SJSA1 (cell line): ENCODE measurements at regions not wholly inside any gene's neighbourhood (a gene's known extent, or its start where the extent isn't known, plus 50 kb on each side); places are given as distances from the start of the nearest gene placed in this dataset.

Experiments
- DNase-seq, 2 experiments: peaks; one replicate each; pipeline ENCODE4 v3.0.0-alpha.2; 2015 to 2020; ENCODE audit warnings: low spot score in 2 of 2, low read depth in 1 of 2
- H3K27ac ChIP-seq: fragments of 250-450 bp; sonication (Bioruptor Pico); 2 replicates; pipeline ENCODE4 v1.5.1; 2020; ENCODE audit warnings: mild to moderate bottlenecking, moderate library complexity
- H3K27me3 ChIP-seq: fragments of 250-450 bp; sonication (Bioruptor Pico); replicated peaks from 2 replicates; pipeline ENCODE4 v1.5.1; 2020; ENCODE audit warnings: mild to moderate bottlenecking, moderate library complexity
- H3K36me3 ChIP-seq: fragments of 250-450 bp; sonication (Bioruptor Pico); 2 replicates; pipeline ENCODE4 v1.5.1; 2020; ENCODE audit warnings: mild to moderate bottlenecking
- H3K4me1 ChIP-seq: fragments of 250-450 bp; sonication (Bioruptor Pico); replicated peaks from 2 replicates; pipeline ENCODE4 v1.6.1; 2021; ENCODE audit warnings: mild to moderate bottlenecking
- H3K4me3 ChIP-seq: fragments of 250-450 bp; sonication (Bioruptor Pico); 2 replicates; pipeline ENCODE4 v1.5.1; 2020; ENCODE audit warnings: mild to moderate bottlenecking
- H3K9me3 ChIP-seq: fragments of 250-450 bp; sonication (Bioruptor Pico); replicated peaks from 2 replicates; pipeline ENCODE4 v1.5.1; 2020; ENCODE audit warnings: mild to moderate bottlenecking

DNA sequence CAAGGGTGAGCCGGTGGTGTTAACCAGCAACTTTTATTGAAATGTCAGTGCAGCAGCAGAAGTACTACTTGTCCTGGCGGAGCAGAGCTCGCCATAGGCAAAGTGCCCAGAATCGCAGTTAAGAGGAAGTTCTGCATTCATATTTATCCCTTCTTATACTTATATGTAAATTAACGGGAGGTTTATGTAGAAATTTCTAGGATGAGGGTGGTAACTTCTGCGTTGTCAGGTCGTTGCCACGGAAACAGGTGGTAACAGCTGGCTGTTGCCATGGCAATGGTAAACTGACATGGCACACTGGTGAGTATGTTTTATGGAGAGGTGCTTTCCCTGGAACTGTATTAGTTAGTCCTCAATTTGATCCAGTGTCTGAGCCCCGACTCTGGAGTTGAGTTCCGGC, 2494.9 kb upstream of the PCDH20 start:
- Histone ChIP-seq H3K27ac (no peak overlapping the region), H3K27me3 (no peaks in the 10 kb centered on the region), H3K4me1 (no peaks in the 10 kb centered on the region), H3K4me3 (no peak overlapping the region), H3K9me3 (no peaks in the 10 kb centered on the region), H3K36me3 (no peaks in the 10 kb centered on the region)
- no peak for DNase-seq

- Histone ChIP-seq H3K36me3 (no peaks in the 10 kb centered on the region), H3K27me3 (no peaks in the 10 kb centered on the region), H3K27ac (no peak overlapping the region), H3K9me3 (no peaks in the 10 kb centered on the region), H3K4me3 (no peak overlapping the region), H3K4me1 (no peaks in the 10 kb centered on the region)
- no peak for DNase-seq
These were observed 2494.2 kb upstream of the PCDH20 start for GRCh38 chr13:63909726-63910375.

GRCh38 chr13:63902141-63902540, 2486.5 kb upstream of the PCDH20 start:
- DNase-seq, result no peak
- Histone ChIP-seq H3K27me3 (no peaks in the 10 kb centered on the region), H3K9me3 (0 out of 2 replicates have a peak, but pooled peaks cover 2% of the 10 kb centered on the region), H3K36me3 (no peaks in the 10 kb centered on the region), H3K4me3 (no peak overlapping the region), H3K27ac (no peak overlapping the region), H3K4me1 (no peaks in the 10 kb centered on the region)

DNA sequence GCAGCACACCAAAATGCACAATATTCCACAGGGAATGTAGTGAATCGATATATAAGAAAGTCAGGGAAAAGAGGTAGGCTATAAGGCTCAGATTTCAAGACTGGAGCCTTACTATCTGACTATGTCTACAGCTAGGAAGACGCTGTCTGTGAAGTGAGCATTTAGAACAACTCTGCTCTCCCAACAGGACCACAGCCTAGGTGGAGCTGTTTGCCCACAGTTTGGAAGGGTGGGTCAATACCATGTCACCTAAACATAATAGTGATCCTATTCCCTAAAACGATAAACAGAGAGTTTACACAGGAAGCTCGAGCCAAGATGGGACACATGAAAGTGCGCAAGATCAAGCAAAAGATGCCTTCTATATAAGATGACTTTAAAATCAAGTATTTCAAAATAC, 2486.0 kb upstream of the PCDH20 start:
- DNase-seq, result no peak
- Histone ChIP-seq H3K4me1 (no peaks in the 10 kb centered on the region), H3K36me3 (no peaks in the 10 kb centered on the region), H3K9me3 (0 out of 2 replicates have a peak, but pooled peaks cover 2% of the 10 kb centered on the region), H3K27me3 (no peaks in the 10 kb centered on the region), H3K4me3 (no peak overlapping the region), H3K27ac (no peak overlapping the region)

GRCh38 chr13:63900406-63900805, 2484.8 kb upstream of the PCDH20 start:
- Histone ChIP-seq H3K27ac (no peak overlapping the region), H3K9me3 (0 out of 2 replicates have a peak, but pooled peaks cover 2% of the 10 kb centered on the region), H3K36me3 (no peaks in the 10 kb centered on the region), H3K4me3 (no peak overlapping the region), H3K4me1 (no peaks in the 10 kb centered on the region), H3K27me3 (no peaks in the 10 kb centered on the region)
- no peak for DNase-seq

DNA sequence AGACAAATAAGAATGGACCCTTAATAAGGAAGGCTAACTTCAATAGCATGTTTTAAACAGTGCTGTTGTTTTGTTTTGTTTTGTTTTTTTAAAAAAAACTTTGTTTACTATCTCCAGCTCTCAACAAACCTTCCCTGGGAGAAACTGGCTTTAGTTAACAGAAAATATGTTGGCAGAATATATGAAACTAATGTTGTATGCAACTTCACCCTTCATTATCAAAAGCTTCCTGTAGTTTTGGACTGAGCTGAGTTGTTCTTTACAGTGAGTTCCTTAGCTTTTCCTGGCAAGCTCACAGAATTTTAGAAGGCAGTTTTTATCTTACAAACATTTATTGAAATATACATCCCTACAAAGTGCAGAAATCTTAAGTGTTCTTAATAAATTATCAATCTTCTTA, 2480.7 kb upstream of the PCDH20 start:
- Histone ChIP-seq H3K27me3 (no peaks in the 10 kb centered on the region), H3K27ac (no peak overlapping the region), H3K4me1 (no peaks in the 10 kb centered on the region), H3K9me3 (no peaks in the 10 kb centered on the region), H3K36me3 (no peaks in the 10 kb centered on the region), H3K4me3 (no peak overlapping the region)
- DNase-seq, result no peak

DNA sequence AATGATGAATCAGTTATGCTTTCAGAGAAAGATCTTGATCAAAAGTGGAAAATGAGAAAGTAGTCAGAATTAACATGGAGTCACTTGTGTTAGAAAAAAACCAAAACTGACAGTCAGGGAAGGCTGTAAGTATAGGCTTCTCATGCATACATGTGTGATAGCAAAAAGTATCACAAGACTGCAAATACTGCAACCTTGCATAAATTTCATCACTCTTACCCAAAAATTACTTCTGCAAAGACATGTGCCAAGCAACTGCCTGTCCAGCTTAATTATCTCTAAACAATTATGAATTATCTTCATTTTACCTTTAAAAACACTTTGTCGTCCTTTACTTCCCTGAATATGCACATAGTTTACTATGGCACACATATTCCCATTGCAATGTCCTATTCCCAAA, 2466.4 kb upstream of the PCDH20 start:
- Histone ChIP-seq H3K4me3 (no peak overlapping the region), H3K4me1 (no peaks in the 10 kb centered on the region), H3K36me3 (no peaks in the 10 kb centered on the region), H3K9me3 (no peaks in the 10 kb centered on the region), H3K27me3 (no peaks in the 10 kb centered on the region), H3K27ac (no peak overlapping the region)
- DNase-seq, result no peak

GRCh38 chr13:63880705-63881104, 2465.1 kb upstream of the PCDH20 start:
- Histone ChIP-seq H3K4me3 (no peak overlapping the region), H3K9me3 (no peaks in the 10 kb centered on the region), H3K27me3 (no peaks in the 10 kb centered on the region), H3K4me1 (no peaks in the 10 kb centered on the region), H3K36me3 (no peaks in the 10 kb centered on the region), H3K27ac (no peak overlapping the region)
- no peak for DNase-seq

- Histone ChIP-seq H3K27me3 (no peaks in the 10 kb centered on the region), H3K27ac (no peak overlapping the region), H3K9me3 (no peaks in the 10 kb centered on the region), H3K36me3 (no peaks in the 10 kb centered on the region), H3K4me1 (no peaks in the 10 kb centered on the region), H3K4me3 (no peak overlapping the region)
- DNase-seq, result no peak
These were observed 2458.3 kb upstream of the PCDH20 start for GRCh38 chr13:63873936-63874335.

- DNase-seq, result no peak
These were observed 2448.7 kb upstream of the PCDH20 start for GRCh38 chr13:63864171-63864902.

GRCh38 chr13:63855457-63856118, 2439.9 kb upstream of the PCDH20 start:
- Histone ChIP-seq H3K4me1 (no peaks in the 10 kb centered on the region), H3K27me3 (no peaks in the 10 kb centered on the region), H3K4me3 (no peak overlapping the region), H3K9me3 (no peaks in the 10 kb centered on the region), H3K27ac (no peak overlapping the region), H3K36me3 (no peaks in the 10 kb centered on the region)
- no peak for DNase-seq

More at GRCh38 chr13:63864171-63864902, 2448.7 kb upstream of the PCDH20 start:
- H3K4me3 ChIP-seq, result no peak overlapping the region
- H3K36me3 ChIP-seq, result no peaks in the 10 kb centered on the region
- no peaks in the 10 kb centered on the region for H3K27me3 ChIP-seq
- no peaks in the 10 kb centered on the region for H3K9me3 ChIP-seq
- no peak overlapping the region for H3K27ac ChIP-seq
- H3K4me1 ChIP-seq, result no peaks in the 10 kb centered on the region

GRCh38 chr13:63853816-63854215, 2438.2 kb upstream of the PCDH20 start:
- H3K4me1 ChIP-seq, result no peaks in the 10 kb centered on the region
- no peak overlapping the region for H3K4me3 ChIP-seq
- no peaks in the 10 kb centered on the region for H3K9me3 ChIP-seq
- no peak for DNase-seq
- H3K27me3 ChIP-seq, result no peaks in the 10 kb centered on the region
- no peak overlapping the region for H3K27ac ChIP-seq
- H3K36me3 ChIP-seq, result no peaks in the 10 kb centered on the region

- Histone ChIP-seq H3K27me3 (no peaks in the 10 kb centered on the region), H3K4me1 (no peaks in the 10 kb centered on the region), H3K9me3 (no peaks in the 10 kb centered on the region), H3K27ac (no peak overlapping the region), H3K4me3 (no peak overlapping the region), H3K36me3 (no peaks in the 10 kb centered on the region)
- no peak for DNase-seq
These were observed 2435.9 kb upstream of the PCDH20 start for GRCh38 chr13:63851526-63851925.
